H1 (cell line): ENCODE measurements at regions not wholly inside any gene's neighbourhood (a gene's known extent, or its start where the extent isn't known, plus 50 kb on each side); places are given as distances from the start of the nearest gene placed in this dataset.

Experiments used
- CTCF ChIA-PET: fragments of 300-600 bp; sonication (Branson Sonifier 250); formaldehyde crosslinking; loops from one replicate; lab custom pipeline; 2021; ENCODE audit not compliant: partially characterized antibody; lab: Charles Lee
- POLR2A ChIA-PET: fragments of 300-600 bp; sonication (Branson Sonifier 250); formaldehyde crosslinking; loops from one replicate; lab custom pipeline; 2021; ENCODE audit warnings: inconsistent platforms; ENCODE audit not compliant: partially characterized antibody; lab: Charles Lee
- DNase-seq, 2 experiments: peaks; one replicate each; pipeline versions ENCODE4 v3.0.0 to v3.0.0-alpha.2; 2010 to 2022; ENCODE audit warnings: low spot score in 2 of 2, low read depth in 1 of 2, mixed read lengths in 1 of 2
- FAIRE-seq: peaks from 2 replicates; lab custom pipeline; 2011; peaks lifted over from hg19 to GRCh38; lab: Jason Lieb, UNC
- H2AFZ ChIP-seq: 2 replicates; pipeline ENCODE4 v1.8.1; 2012; ENCODE audit warnings: low read length, inconsistent platforms
- H2AK5ac ChIP-seq: 2 replicates; pipeline ENCODE4 v1.6.1; 2013; ENCODE audit warnings: low read depth, low read length
- H2BK120ac ChIP-seq: replicated peaks from 2 replicates; pipeline ENCODE3; 2013; ENCODE audit warnings: low read depth, low read length, inconsistent platforms
- H2BK12ac ChIP-seq: 2 replicates; pipeline ENCODE4 v1.6.1; 2013; ENCODE audit warnings: low read depth, low read length
- H2BK15ac ChIP-seq: 2 replicates; pipeline ENCODE4 v1.6.1; 2013; ENCODE audit warnings: low read length
- H2BK20ac ChIP-seq: 2 replicates; pipeline ENCODE4 v1.6.1; 2013; ENCODE audit warnings: low read length
- H2BK5ac ChIP-seq: 2 replicates; pipeline ENCODE4 v1.6.1; 2013; ENCODE audit warnings: low read depth, low read length
- H3K14ac ChIP-seq: 2 replicates; pipeline ENCODE4 v1.6.1; 2013; ENCODE audit warnings: inconsistent platforms; ENCODE audit not compliant: insufficient read length
- H3K18ac ChIP-seq: 2 replicates; pipeline ENCODE4 v1.6.1; 2013; ENCODE audit warnings: low read length; ENCODE audit errors: extremely low read depth
- H3K23ac ChIP-seq: 2 replicates; pipeline ENCODE4 v1.6.1; 2013; ENCODE audit warnings: inconsistent platforms; ENCODE audit not compliant: insufficient read length
- H3K23me2 ChIP-seq: 2 replicates; pipeline ENCODE4 v1.6.1; 2013; ENCODE audit warnings: low read depth, low read length
- H3K27ac ChIP-seq: 2 replicates; pipeline ENCODE4 v1.6.1; 2011; ENCODE audit warnings: low read depth, low read length, inconsistent platforms
- H3K27me3 ChIP-seq, 4 experiments: replicated peaks in 1 of 4; 1 replicate in 1 of 4; 2 replicates in 3 of 4; pipeline versions ENCODE4 v1.6.1 to v1.8.1; 2011 to 2013; ENCODE audit warnings: low read length in 3 of 4, mild to moderate bottlenecking in 3 of 4, inconsistent platforms in 2 of 4, mixed read lengths in 2 of 4, moderate library complexity in 1 of 4; ENCODE audit not compliant: control insufficient read depth in 3 of 4, insufficient read depth in 3 of 4; ENCODE audit errors: extremely low read depth in 1 of 4
- H3K36me3 ChIP-seq, 4 experiments: 2 replicates each; pipeline versions ENCODE4 v1.6.1 to v1.8.1; 2011 to 2013; ENCODE audit warnings: mild to moderate bottlenecking in 4 of 4, low read length in 3 of 4, moderate library complexity in 2 of 4, control low read depth in 1 of 4, inconsistent platforms in 1 of 4; ENCODE audit not compliant: insufficient read depth in 4 of 4, control insufficient read depth in 2 of 4
- H3K4ac ChIP-seq: replicated peaks from 2 replicates; pipeline ENCODE3; 2013; ENCODE audit warnings: low read length, low read depth, mixed read lengths, inconsistent platforms; ENCODE audit not compliant: insufficient read length
- H3K4me1 ChIP-seq, 4 experiments: replicated peaks in 1 of 4; 1 replicate in 1 of 4; 2 replicates in 3 of 4; pipeline versions ENCODE4 v1.6.1 to v1.8.1; 2011 to 2013; ENCODE audit warnings: low read length in 3 of 4, inconsistent platforms in 2 of 4, mixed read lengths in 1 of 4; ENCODE audit not compliant: insufficient read depth in 4 of 4, control insufficient read depth in 3 of 4
- H3K4me2 ChIP-seq, 2 experiments: 2 replicates each; pipeline versions ENCODE4 v1.6.1 to v1.8.1; 2011 to 2013; ENCODE audit warnings: low read depth in 2 of 2, low read length in 2 of 2, control low read depth in 1 of 2, inconsistent platforms in 1 of 2, mild to moderate bottlenecking in 1 of 2; ENCODE audit not compliant: insufficient read depth in 1 of 2
- H3K4me3 ChIP-seq, 4 experiments: fragments of 200-600, 300-600 bp in 1 of 4; sonication (generic), shearing (Covaris generic), sonication (Bioruptor Twin) in 1 of 4; 2 replicates each; pipeline versions ENCODE4 v1.5.1 to v1.8.1; 2011 to 2016; ENCODE audit warnings: low read length in 4 of 4, low read depth in 3 of 4, control low read depth in 2 of 4, inconsistent platforms in 2 of 4, mild to moderate bottlenecking in 2 of 4, mixed read lengths in 1 of 4, moderate library complexity in 1 of 4; ENCODE audit not compliant: insufficient read depth in 2 of 4; ENCODE audit errors: extremely low read depth in 1 of 4
- H3K56ac ChIP-seq: replicated peaks from 2 replicates; pipeline ENCODE3; 2013; ENCODE audit warnings: low read depth, mild to moderate bottlenecking, mixed read lengths, low read length, inconsistent platforms; ENCODE audit not compliant: insufficient read length
- H3K79me1 ChIP-seq: 2 replicates; pipeline ENCODE4 v1.6.1; 2013; ENCODE audit warnings: low read depth, low read length, control low read depth
- H3K79me2 ChIP-seq, 2 experiments: 2 replicates each; pipeline versions ENCODE4 v1.6.1 to v1.8.1; 2012 to 2013; ENCODE audit warnings: low read length in 2 of 2, mild to moderate bottlenecking in 2 of 2, inconsistent platforms in 1 of 2; ENCODE audit not compliant: insufficient read depth in 2 of 2, control insufficient read depth in 1 of 2
- H3K9ac ChIP-seq, 4 experiments: replicated peaks in 1 of 4; 1 replicate in 1 of 4; 2 replicates in 3 of 4; pipeline versions ENCODE4 v1.6.1 to v1.8.1; 2011 to 2013; ENCODE audit warnings: low read depth in 3 of 4, low read length in 3 of 4, control low read depth in 2 of 4, mild to moderate bottlenecking in 2 of 4, moderate library complexity in 2 of 4, inconsistent platforms in 1 of 4; ENCODE audit errors: extremely low read depth in 1 of 4
- H3K9me3 ChIP-seq, 2 experiments: 2 replicates each; pipeline versions ENCODE4 v1.6.1 to v1.8.1; 2012 to 2013; ENCODE audit warnings: mild to moderate bottlenecking in 2 of 2, moderate library complexity in 2 of 2, control low read depth in 1 of 2, inconsistent platforms in 1 of 2, low read depth in 1 of 2, low read length in 1 of 2, mixed read lengths in 1 of 2; ENCODE audit not compliant: insufficient read depth in 2 of 2
- H4K20me1 ChIP-seq, 2 experiments: replicated peaks in 1 of 2; 2 replicates each; pipeline versions ENCODE3 to v1.8.1; 2011 to 2013; ENCODE audit warnings: inconsistent platforms in 2 of 2, low read length in 2 of 2, mild to moderate bottlenecking in 1 of 2; ENCODE audit not compliant: insufficient read depth in 2 of 2, control insufficient read depth in 1 of 2
- H4K5ac ChIP-seq: 2 replicates; pipeline ENCODE4 v1.6.1; 2013; ENCODE audit warnings: low read length, low read depth, mixed read lengths, inconsistent platforms; ENCODE audit not compliant: insufficient read length
- H4K8ac ChIP-seq: 2 replicates; pipeline ENCODE4 v1.8.0; 2013; ENCODE audit warnings: mild to moderate bottlenecking, moderate library complexity, low read length, inconsistent platforms; ENCODE audit not compliant: insufficient read depth; ENCODE audit errors: extremely low read depth
- H4K91ac ChIP-seq: replicated peaks from 2 replicates; pipeline ENCODE3; 2013; ENCODE audit warnings: low read length, mixed read lengths, inconsistent platforms; ENCODE audit not compliant: insufficient read length
- CHD1 ChIP-seq: IDR thresholded peaks from 2 replicates; pipeline ENCODE4 v1.6.1; 2012; ENCODE audit warnings: low read depth, low read length, improper control_type of control experiment
- CHD2 ChIP-seq: IDR thresholded peaks from 2 replicates; pipeline ENCODE4 v1.6.1; 2012; ENCODE audit warnings: low read length, improper control_type of control experiment
- CREB1 ChIP-seq: IDR thresholded peaks from 2 replicates; pipeline ENCODE4 v1.6.1; 2012; ENCODE audit warnings: inconsistent platforms
- GTF2F1 ChIP-seq: IDR thresholded peaks from 2 replicates; pipeline ENCODE4 v1.6.1; 2012; ENCODE audit warnings: low read depth, low read length, improper control_type of control experiment, borderline replicate concordance
- TAF7 ChIP-seq: optimal IDR thresholded peaks from 2 replicates; pipeline ENCODE3; 2011; ENCODE audit warnings: low read depth, mild to moderate bottlenecking, inconsistent platforms, low read length, moderate library complexity, borderline replicate concordance
- WGBS, 2 experiments: shearing (Covaris generic) in 1 of 2; methylation state at CpG; one replicate each; pipeline versions ENCODE4 v1.1.6 to v1.1.7; 2013 to 2015; ENCODE audit warnings: low lambda C conversion rate in 2 of 2, mixed read lengths in 2 of 2, inconsistent platforms in 1 of 2, low coverage in 1 of 2, missing lambda C conversion rate in 1 of 2; ENCODE audit not compliant: insufficient replicate concordance in 2 of 2, insufficient coverage in 1 of 2, insufficient read length in 1 of 2; ENCODE audit errors: extremely low coverage in 1 of 2, missing lambda C conversion rate in 1 of 2; 5-methylcytosine and 5-hydroxymethylcytosine counted together

GRCh38 chr3:70393881-70394612 is 81.6 kb upstream of the MDFIC2 start:
- ChIA-PET POLR2A (no interaction called here), CTCF (interaction anchor here (0.5 to 2.6 kb wide), 15 partner anchors 12 to 436 kb away, joined by 3 to 10 read pairs (median 4); no protein-coding TSS in a partner anchor)
- FAIRE-seq, result no peak
- no peak overlapping the region for H3K56ac ChIP-seq
- H3K23me2 ChIP-seq, result no peaks in the 10 kb centered on the region
- no peak overlapping the region for H4K91ac ChIP-seq
- H3K79me2 ChIP-seq, result no peaks in the 10 kb centered on the region
- H3K4me3 ChIP-seq, result no peak overlapping the region
- H3K27me3 ChIP-seq, result no peaks in the 10 kb centered on the region
- H2BK12ac ChIP-seq, result no peak overlapping the region
- no peak overlapping the region for H3K14ac ChIP-seq
- no peak overlapping the region for H3K4ac ChIP-seq
- no peak overlapping the region for H2BK120ac ChIP-seq
- H3K18ac ChIP-seq, result no peak overlapping the region
- H3K4me1 ChIP-seq, result no peaks in the 10 kb centered on the region
- no peak overlapping the region for H3K23ac ChIP-seq
- no peak overlapping the region for H2AK5ac ChIP-seq
- H3K9me3 ChIP-seq, result peaks cover 0 to 3% of the 10 kb centered on the region in 2 experiments; a peak in 1 of 4 replicates
- WGBS, 2 experiments, result 91% methylated on average over 11 of the region's 11 CpGs; no CpG with 5 or more reads in 1 of the 2 experiments
- no peak overlapping the region for H2AFZ ChIP-seq
- no peaks in the 10 kb centered on the region for H4K20me1 ChIP-seq
- H2BK20ac ChIP-seq, result no peak overlapping the region
- no peaks in the 10 kb centered on the region for H3K79me1 ChIP-seq
- no peak for DNase-seq
- H3K9ac ChIP-seq, result no peak overlapping the region
- H2BK15ac ChIP-seq, result no peak overlapping the region
- no peak for TF ChIP-seq CHD1
- TF ChIP-seq TAF7, result no peak
- TF ChIP-seq CREB1, result no peak
- TF ChIP-seq GTF2F1, result no peak
- TF ChIP-seq CHD2, result no peak
- H2BK5ac ChIP-seq, result no peak overlapping the region
- no peak overlapping the region for H4K5ac ChIP-seq
- no peaks in the 10 kb centered on the region for H3K36me3 ChIP-seq
- no peak overlapping the region for H3K27ac ChIP-seq
- H3K4me2 ChIP-seq, result no peak overlapping the region
- no peak overlapping the region for H4K8ac ChIP-seq
